GM21447 (cell line): ENCODE measurements at regions not wholly inside any gene's neighbourhood (a gene's known extent, or its start where the extent isn't known, plus 50 kb on each side); places are given as distances from the start of the nearest gene placed in this dataset.

Source experiments
- ATAC-seq: cut with Tn5 transposase; IDR thresholded peaks from one replicate; pipeline ENCODE4 v1.9.1; 2021; ENCODE audit not compliant: unreplicated experiment

GRCh38 chr11:119476038-119476437, 53.1 kb upstream of the THY1 start:
- no peak for ATAC-seq

GRCh38 chr11:119474682-119475596, 52.0 kb upstream of the THY1 start:
- no peak for ATAC-seq

GRCh38 chr11:119473901-119474681, 51.1 kb upstream of the THY1 start:
- no peak for ATAC-seq

GRCh38 chr11:119473226-119473625, 50.3 kb upstream of the THY1 start:
- ATAC-seq, result no peak

GRCh38 chr11:119472856-119473222, 49.9 kb upstream of the THY1 start:
- no peak for ATAC-seq
